ENCODE measurements at regions not wholly inside any gene's neighbourhood (a gene's known extent, or its start where the extent isn't known, plus 50 kb on each side); places are given as distances from the start of the nearest gene placed in this dataset.
A peak's percentile ranks its signal among the peaks of the same experiment; 100 is the strongest.

DNA sequence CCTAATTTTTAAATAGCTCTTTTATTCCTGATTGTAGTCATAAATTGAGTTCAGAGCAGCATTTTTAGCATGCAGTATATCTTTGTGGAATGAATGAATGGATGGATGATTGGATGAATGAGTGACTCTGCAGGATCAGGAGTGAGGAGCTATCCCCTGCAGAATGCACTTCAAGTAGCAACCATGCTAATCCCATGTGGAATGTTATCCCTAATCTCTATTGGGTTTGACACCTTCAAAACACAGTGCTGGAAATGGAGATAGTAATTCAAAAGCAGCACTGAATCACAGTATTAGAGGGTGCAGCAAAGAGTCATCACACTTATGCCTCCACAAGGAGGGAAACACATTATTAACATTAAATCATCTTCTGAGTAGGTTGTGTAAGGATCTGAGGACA, 501.9 kb downstream of the SHISA9 start:
- no peak for DNase-seq (ENCODE audit: extremely low read depth, insufficient read length)
- H3K36me3 ChIP-seq (ENCODE audit: control insufficient read depth, insufficient read depth, low read length) = no peaks in the 10 kb centered on the region
- TF ChIP-seq, protein P1, sequence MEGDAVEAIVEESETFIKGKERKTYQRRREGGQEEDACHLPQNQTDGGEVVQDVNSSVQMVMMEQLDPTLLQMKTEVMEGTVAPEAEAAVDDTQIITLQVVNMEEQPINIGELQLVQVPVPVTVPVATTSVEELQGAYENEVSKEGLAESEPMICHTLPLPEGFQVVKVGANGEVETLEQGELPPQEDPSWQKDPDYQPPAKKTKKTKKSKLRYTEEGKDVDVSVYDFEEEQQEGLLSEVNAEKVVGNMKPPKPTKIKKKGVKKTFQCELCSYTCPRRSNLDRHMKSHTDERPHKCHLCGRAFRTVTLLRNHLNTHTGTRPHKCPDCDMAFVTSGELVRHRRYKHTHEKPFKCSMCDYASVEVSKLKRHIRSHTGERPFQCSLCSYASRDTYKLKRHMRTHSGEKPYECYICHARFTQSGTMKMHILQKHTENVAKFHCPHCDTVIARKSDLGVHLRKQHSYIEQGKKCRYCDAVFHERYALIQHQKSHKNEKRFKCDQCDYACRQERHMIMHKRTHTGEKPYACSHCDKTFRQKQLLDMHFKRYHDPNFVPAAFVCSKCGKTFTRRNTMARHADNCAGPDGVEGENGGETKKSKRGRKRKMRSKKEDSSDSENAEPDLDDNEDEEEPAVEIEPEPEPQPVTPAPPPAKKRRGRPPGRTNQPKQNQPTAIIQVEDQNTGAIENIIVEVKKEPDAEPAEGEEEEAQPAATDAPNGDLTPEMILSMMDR (IDR thresholded peaks at IDR 0.05; ENCODE audit: insufficient read depth, low read length, poor library complexity, severe bottlenecking) = no peak
- no peak overlapping the region for H3K4me3 ChIP-seq (replicated peaks; ENCODE audit: low read depth, low read length)
- no peaks in the 10 kb centered on the region for H3K27me3 ChIP-seq (replicated peaks; ENCODE audit: control insufficient read depth, insufficient read depth, low read length)

DNA sequence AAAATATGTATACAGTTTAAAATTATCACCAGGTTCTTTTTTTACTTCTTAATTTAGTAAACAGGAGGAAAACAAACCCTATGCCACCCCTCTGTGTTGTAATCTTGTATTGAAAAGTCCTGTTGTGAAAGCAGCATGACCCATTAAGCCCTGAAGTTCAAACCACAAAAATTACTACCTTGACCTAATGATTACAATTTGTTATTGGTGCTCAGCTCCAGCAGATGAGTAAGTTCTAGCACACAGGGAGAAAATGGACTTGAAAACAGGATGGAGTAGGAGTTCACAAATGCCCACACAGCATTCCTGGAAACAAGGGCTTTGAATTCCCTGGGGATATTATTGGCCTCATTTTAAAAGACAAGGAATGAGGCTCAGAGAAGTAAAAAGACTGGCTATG, 505.8 kb upstream of the ERCC4 start:
- H3K36me3 ChIP-seq (ENCODE audit: control insufficient read depth, insufficient read depth, low read length) = no peaks in the 10 kb centered on the region

DNA sequence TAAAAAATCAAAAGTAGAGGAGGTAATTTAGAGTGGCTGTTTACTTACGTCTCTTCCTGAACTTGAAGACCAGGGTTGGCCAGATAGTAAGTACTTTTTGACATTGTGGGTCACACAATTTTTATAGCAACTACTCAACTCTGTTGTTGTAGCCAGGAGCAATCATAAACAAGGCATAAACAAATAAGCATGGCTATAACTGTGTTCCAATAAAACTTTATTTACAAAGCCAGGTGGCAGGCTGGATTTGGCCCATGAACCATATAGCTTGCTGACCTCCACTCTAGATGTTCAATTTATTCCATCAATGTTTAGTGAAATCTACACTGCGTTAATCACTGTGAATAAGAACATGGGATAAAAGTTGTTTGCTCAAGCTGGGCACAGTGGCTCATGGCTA, 500.4 kb upstream of the ERCC4 start:
- no peak for DNase-seq (ENCODE audit: extremely low read depth, insufficient read length)
- Histone ChIP-seq H3K4me3 (replicated peaks; ENCODE audit: low read depth, low read length) (no peak overlapping the region), H3K36me3 (ENCODE audit: control insufficient read depth, insufficient read depth, low read length) (no peaks in the 10 kb centered on the region), H3K27me3 (replicated peaks; ENCODE audit: control insufficient read depth, insufficient read depth, low read length) (no peaks in the 10 kb centered on the region; the same call in 1 of the 2 replicates)
- TF ChIP-seq, protein P1 (IDR thresholded peaks at IDR 0.05; ENCODE audit: insufficient read depth, low read length, poor library complexity, severe bottlenecking) = no peak

More for the DNA sequence above, 505.8 kb upstream of the ERCC4 start:
- H3K4me3 ChIP-seq (replicated peaks; ENCODE audit: low read depth, low read length) = no peak overlapping the region
- no peak for DNase-seq (ENCODE audit: extremely low read depth, insufficient read length)
- TF ChIP-seq, protein P1 (IDR thresholded peaks at IDR 0.05; ENCODE audit: insufficient read depth, low read length, poor library complexity, severe bottlenecking) = no peak
- no peaks in the 10 kb centered on the region for H3K27me3 ChIP-seq (replicated peaks; ENCODE audit: control insufficient read depth, insufficient read depth, low read length)

DNA sequence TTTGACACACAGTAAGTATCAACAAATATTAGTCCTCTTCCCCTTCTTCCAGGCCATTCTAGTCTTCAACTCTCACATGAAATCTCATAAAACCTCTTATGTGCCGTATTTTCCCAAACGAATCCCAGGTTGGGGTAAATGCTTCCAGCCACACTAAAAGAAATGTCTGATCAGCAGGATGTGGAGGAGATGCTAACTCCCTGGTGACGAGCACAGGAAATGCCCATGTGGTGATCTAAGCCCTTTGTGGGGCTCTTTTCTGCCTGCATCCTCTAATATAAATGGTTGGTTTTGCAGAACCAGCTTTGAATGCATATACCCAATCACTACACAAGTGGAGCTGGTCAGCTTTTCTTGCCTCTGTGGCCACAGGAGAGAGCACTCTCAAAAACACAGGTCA, 498.2 kb upstream of the ERCC4 start:
- no peak overlapping the region for H3K4me3 ChIP-seq (replicated peaks; ENCODE audit: low read depth, low read length)
- no peak for DNase-seq (ENCODE audit: extremely low read depth, insufficient read length)
- no peaks in the 10 kb centered on the region for H3K36me3 ChIP-seq (ENCODE audit: control insufficient read depth, insufficient read depth, low read length)
- TF ChIP-seq, protein P1 (IDR thresholded peaks at IDR 0.05; ENCODE audit: insufficient read depth, low read length, poor library complexity, severe bottlenecking) = no peak
- no peaks in the 10 kb centered on the region; the same call in 1 of the 2 replicates for H3K27me3 ChIP-seq (replicated peaks; ENCODE audit: control insufficient read depth, insufficient read depth, low read length)

DNA sequence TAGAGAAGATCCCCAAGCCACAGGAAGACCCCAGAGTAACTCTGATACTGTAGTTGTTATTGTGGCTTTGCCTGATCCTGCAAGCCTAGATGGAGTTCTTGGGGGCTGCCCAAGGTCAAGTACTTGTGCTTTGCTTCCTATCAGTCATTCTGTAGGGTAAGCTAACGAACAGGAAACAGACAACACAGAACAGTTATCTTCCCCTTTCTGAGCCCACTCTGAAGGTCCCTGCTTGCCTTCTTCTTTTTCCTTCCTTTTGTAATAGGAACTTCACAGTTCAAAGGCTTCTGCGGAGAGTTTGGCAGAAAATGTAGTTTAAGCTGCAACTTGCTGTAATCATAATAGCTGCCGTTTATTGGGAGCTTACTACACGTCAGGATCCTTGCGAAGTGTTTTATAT, 494.1 kb upstream of the ERCC4 start:
- no peak overlapping the region for H3K4me3 ChIP-seq (replicated peaks; ENCODE audit: low read depth, low read length)
- DNase-seq (ENCODE audit: extremely low read depth, insufficient read length) = no peak
- no peaks in the 10 kb centered on the region; the same call in 1 of the 2 replicates for H3K27me3 ChIP-seq (replicated peaks; ENCODE audit: control insufficient read depth, insufficient read depth, low read length)
- H3K36me3 ChIP-seq (ENCODE audit: control insufficient read depth, insufficient read depth, low read length) = no peaks in the 10 kb centered on the region
- TF ChIP-seq, protein P1 (IDR thresholded peaks at IDR 0.05; ENCODE audit: insufficient read depth, low read length, poor library complexity, severe bottlenecking) = no peak

DNA sequence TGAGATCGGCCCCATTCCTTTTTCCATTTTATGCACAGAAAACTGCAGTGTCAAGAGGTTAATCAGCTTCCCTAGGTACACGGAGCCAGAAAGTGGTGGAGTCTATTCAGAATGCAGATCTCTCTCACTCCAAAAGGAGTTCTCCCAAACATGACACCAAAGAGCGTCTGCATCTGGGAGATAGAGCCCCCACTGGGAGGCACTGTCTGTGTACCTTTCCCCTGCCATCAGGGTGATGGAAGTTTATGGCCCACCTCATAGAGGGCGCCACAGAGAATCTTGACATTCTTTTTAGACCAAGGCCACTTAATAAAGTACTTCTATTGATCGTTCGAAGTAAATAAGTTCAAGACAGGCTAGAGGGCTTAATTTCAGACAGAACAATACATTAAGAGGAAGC, 493.7 kb upstream of the ERCC4 start:
- H3K36me3 ChIP-seq (ENCODE audit: control insufficient read depth, insufficient read depth, low read length) = no peaks in the 10 kb centered on the region
- TF ChIP-seq, protein P1 (IDR thresholded peaks at IDR 0.05; ENCODE audit: insufficient read depth, low read length, poor library complexity, severe bottlenecking) = peak; percentile 46
- no peak for DNase-seq (ENCODE audit: extremely low read depth, insufficient read length)
- no peak overlapping the region for H3K4me3 ChIP-seq (replicated peaks; ENCODE audit: low read depth, low read length)
- no peaks in the 10 kb centered on the region; the same call in 1 of the 2 replicates for H3K27me3 ChIP-seq (replicated peaks; ENCODE audit: control insufficient read depth, insufficient read depth, low read length)
